NB4 (cell line): ENCODE measurements at regions not wholly inside any gene's neighbourhood (a gene's known extent, or its start where the extent isn't known, plus 50 kb on each side); places are given as distances from the start of the nearest gene placed in this dataset.

Experiments
- MYC ChIP-seq: IDR thresholded peaks from 2 replicates; pipeline ENCODE4 v1.6.1; 2011; ENCODE audit warnings: low read depth, low read length
- POLR2A ChIP-seq: IDR thresholded peaks from 2 replicates; pipeline ENCODE4 v1.6.1; 2011; ENCODE audit warnings: mild to moderate bottlenecking; ENCODE audit not compliant: insufficient read length; ENCODE audit errors: extremely low read depth
- TF ChIP-seq, protein P1 (sequence below): IDR thresholded peaks from one replicate; pipeline ENCODE4 v1.5.1; 2012; ENCODE audit warnings: low read depth, low read length
- TF ChIP-seq, protein P2 (sequence below): IDR thresholded peaks from 2 replicates; pipeline ENCODE4 v1.6.1; 2011; ENCODE audit warnings: low read depth, low read length

DNA sequence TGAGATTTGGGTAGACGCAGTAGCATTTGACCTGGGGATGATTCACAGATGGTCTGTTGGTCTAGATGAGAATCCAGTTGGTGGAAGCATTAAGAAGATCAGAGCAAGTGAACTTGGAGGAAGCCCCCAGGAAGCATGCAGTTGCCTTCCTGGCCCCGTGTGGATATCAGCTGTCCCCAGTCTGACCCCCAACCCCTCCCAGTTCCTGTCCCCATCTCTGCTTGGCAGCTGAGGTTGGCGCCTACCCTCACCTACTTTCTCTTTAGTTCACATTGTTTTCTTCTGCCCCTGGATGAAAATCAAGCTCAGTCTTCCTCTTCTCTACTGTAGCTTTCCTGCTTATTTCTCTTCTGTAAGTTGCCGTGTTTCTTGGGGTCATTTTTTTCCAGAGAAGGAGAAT lies 227.9 kb downstream of the GATA3 start:
- TF ChIP-seq, protein P1, sequence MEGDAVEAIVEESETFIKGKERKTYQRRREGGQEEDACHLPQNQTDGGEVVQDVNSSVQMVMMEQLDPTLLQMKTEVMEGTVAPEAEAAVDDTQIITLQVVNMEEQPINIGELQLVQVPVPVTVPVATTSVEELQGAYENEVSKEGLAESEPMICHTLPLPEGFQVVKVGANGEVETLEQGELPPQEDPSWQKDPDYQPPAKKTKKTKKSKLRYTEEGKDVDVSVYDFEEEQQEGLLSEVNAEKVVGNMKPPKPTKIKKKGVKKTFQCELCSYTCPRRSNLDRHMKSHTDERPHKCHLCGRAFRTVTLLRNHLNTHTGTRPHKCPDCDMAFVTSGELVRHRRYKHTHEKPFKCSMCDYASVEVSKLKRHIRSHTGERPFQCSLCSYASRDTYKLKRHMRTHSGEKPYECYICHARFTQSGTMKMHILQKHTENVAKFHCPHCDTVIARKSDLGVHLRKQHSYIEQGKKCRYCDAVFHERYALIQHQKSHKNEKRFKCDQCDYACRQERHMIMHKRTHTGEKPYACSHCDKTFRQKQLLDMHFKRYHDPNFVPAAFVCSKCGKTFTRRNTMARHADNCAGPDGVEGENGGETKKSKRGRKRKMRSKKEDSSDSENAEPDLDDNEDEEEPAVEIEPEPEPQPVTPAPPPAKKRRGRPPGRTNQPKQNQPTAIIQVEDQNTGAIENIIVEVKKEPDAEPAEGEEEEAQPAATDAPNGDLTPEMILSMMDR = no peak
- TF ChIP-seq POLR2A (no peak), MYC (no peak)
- TF ChIP-seq, protein P2, sequence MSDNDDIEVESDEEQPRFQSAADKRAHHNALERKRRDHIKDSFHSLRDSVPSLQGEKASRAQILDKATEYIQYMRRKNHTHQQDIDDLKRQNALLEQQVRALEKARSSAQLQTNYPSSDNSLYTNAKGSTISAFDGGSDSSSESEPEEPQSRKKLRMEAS = no peak
